Caco-2 (cell line): ENCODE measurements at regions not wholly inside any gene's neighbourhood (a gene's known extent, or its start where the extent isn't known, plus 50 kb on each side); places are given as distances from the start of the nearest gene placed in this dataset.

Experiments
- BruUV-seq: library from RNA; stranded (reverse); fragments of 400-500 nt; replicated peaks from 2 replicates; lab custom pipeline; 2021; lab: Mats Ljungman, UMichigan
- CTCF ChIA-PET: fragments of 300-600 bp; sonication (Branson Sonifier 250); formaldehyde crosslinking; loops from one replicate; lab custom pipeline; 2022; ENCODE audit warnings: antibody characterized with exemption; lab: Charles Lee
- POLR2A ChIA-PET: fragments of 300-600 bp; sonication (Branson Sonifier 250); formaldehyde crosslinking; loops from one replicate; lab custom pipeline; 2022; ENCODE audit warnings: antibody characterized with exemption; lab: Charles Lee
- DNase-seq, 2 experiments: peaks; one replicate each; pipeline versions ENCODE4 v3.0.0 to v3.0.0-alpha.2; 2020 to 2022
- H3K27me3 ChIP-seq: replicated peaks from 2 replicates; pipeline ENCODE4 v1.6.0; 2011; ENCODE audit warnings: low read length; ENCODE audit not compliant: control insufficient read depth, insufficient read depth
- H3K36me3 ChIP-seq: 2 replicates; pipeline ENCODE4 v1.5.1; 2011; ENCODE audit warnings: low read length; ENCODE audit not compliant: control insufficient read depth, insufficient read depth
- H3K4me1 ChIP-seq: fragments of 250-450 bp; sonication (Bioruptor Pico); 2 replicates; pipeline ENCODE4 v1.5.1; 2020; ENCODE audit warnings: mild to moderate bottlenecking
- H3K4me3 ChIP-seq: 2 replicates; pipeline ENCODE4 v1.5.1; 2011; ENCODE audit warnings: low read depth, mild to moderate bottlenecking, control low read depth, low read length
- H3K9me3 ChIP-seq: fragments of 250-450 bp; sonication (Bioruptor Pico); 2 replicates; pipeline ENCODE4 v1.5.1; 2020; ENCODE audit warnings: mild to moderate bottlenecking, moderate library complexity
- H3K27ac Mint-ChIP-seq: one replicate; pipeline ENCODE4 v1.8.0; 2022; ENCODE audit warnings: mixed read lengths; ENCODE audit not compliant: unreplicated experiment
- H3K27me3 Mint-ChIP-seq: one replicate; pipeline ENCODE4 v1.8.0; 2022; ENCODE audit warnings: mixed read lengths; ENCODE audit not compliant: insufficient read depth, unreplicated experiment
- H3K36me3 Mint-ChIP-seq: one replicate; pipeline ENCODE4 v1.8.0; 2022; ENCODE audit warnings: mild to moderate bottlenecking, mixed read lengths; ENCODE audit not compliant: insufficient read depth, unreplicated experiment
- H3K4me1 Mint-ChIP-seq: one replicate; pipeline ENCODE4 v1.8.0; 2022; ENCODE audit warnings: low read depth, mixed read lengths; ENCODE audit not compliant: unreplicated experiment
- H3K4me3 Mint-ChIP-seq: one replicate; pipeline ENCODE4 v1.8.0; 2022; ENCODE audit warnings: mild to moderate bottlenecking, moderate library complexity, mixed read lengths; ENCODE audit not compliant: unreplicated experiment
- H3K9me3 Mint-ChIP-seq: one replicate; pipeline ENCODE4 v1.8.0; 2022; ENCODE audit warnings: mixed read lengths; ENCODE audit not compliant: unreplicated experiment
- CTCF ChIP-seq, 2 experiments: fragments of 200-600 bp in 1 of 2; IDR thresholded peaks; 1 replicate in 1 of 2; 2 replicates in 1 of 2; pipeline versions ENCODE4 v1.5.1 to v1.8.0; 2011 to 2022; ENCODE audit warnings: antibody characterized with exemption in 1 of 2, control low read depth in 1 of 2, inconsistent platforms in 1 of 2, low read depth in 1 of 2, low read length in 1 of 2, mild to moderate bottlenecking in 1 of 2, moderate library complexity in 1 of 2; ENCODE audit not compliant: insufficient read depth in 1 of 2, severe bottlenecking in 1 of 2, unreplicated experiment in 1 of 2
- intact Hi-C: fragments of 100-400 bp; cut with micrococcal nuclease; formaldehyde crosslinking; loops from one replicate; pipeline ENCODE4 v1.10.0; 2022; ENCODE audit not compliant: unreplicated experiment

GRCh38 chr21:19941626-19942025 is 1056.6 kb upstream of the NCAM2 start:
- POLR2A ChIA-PET = no interaction called here
- Histone ChIP-seq H3K27me3 (no peaks in the 10 kb centered on the region), H3K4me1 (no peaks in the 10 kb centered on the region), H3K9me3 (no peaks in the 10 kb centered on the region), H3K4me3 (no peak overlapping the region), H3K36me3 (no peaks in the 10 kb centered on the region)
- CTCF ChIA-PET = no interaction called here
- TF ChIP-seq CTCF (IDR thresholded peaks at IDR 0.05; ENCODE audit: insufficient read depth in 1 of 2, low read depth in 1 of 2, low read length in 1 of 2, severe bottlenecking in 1 of 2, unreplicated experiment in 1 of 2) = no peak
- Mint-ChIP-seq H3K9me3 (no peaks in the 10 kb centered on the region), H3K4me3 (no peak overlapping the region), H3K36me3 (no peaks in the 10 kb centered on the region), H3K27me3 (no peaks in the 10 kb centered on the region), H3K4me1 (no peaks in the 10 kb centered on the region), H3K27ac (no peak overlapping the region)
- no peak for DNase-seq
- intact Hi-C loops = no loop called here
- BruUV-seq = no TSS peak

- Histone ChIP-seq H3K9me3 (no peaks in the 10 kb centered on the region), H3K4me1 (no peaks in the 10 kb centered on the region), H3K27me3 (no peaks in the 10 kb centered on the region), H3K36me3 (no peaks in the 10 kb centered on the region), H3K4me3 (no peak overlapping the region)
- no peak for DNase-seq
- Mint-ChIP-seq H3K27ac (no peak overlapping the region), H3K27me3 (no peaks in the 10 kb centered on the region), H3K36me3 (no peaks in the 10 kb centered on the region), H3K4me1 (no peaks in the 10 kb centered on the region), H3K9me3 (no peaks in the 10 kb centered on the region), H3K4me3 (no peak overlapping the region)
- POLR2A ChIA-PET = no interaction called here
- no peak for TF ChIP-seq CTCF (IDR thresholded peaks at IDR 0.05; ENCODE audit: insufficient read depth in 1 of 2, low read depth in 1 of 2, low read length in 1 of 2, severe bottlenecking in 1 of 2, unreplicated experiment in 1 of 2)
- no TSS peak for BruUV-seq
- intact Hi-C loops = loop anchor here (10.0 kb wide), 1 partner anchor 646 kb away; no protein-coding TSS in a partner anchor
- CTCF ChIA-PET = no interaction called here
Measured at GRCh38 chr21:19950347-19950746, 1047.9 kb upstream of the NCAM2 start.

- H3K36me3 ChIP-seq = no peaks in the 10 kb centered on the region
- POLR2A ChIA-PET = no interaction called here
- no peak overlapping the region for H3K4me3 ChIP-seq
- Mint-ChIP-seq H3K4me3 (no peak overlapping the region), H3K36me3 (no peaks in the 10 kb centered on the region), H3K4me1 (no peaks in the 10 kb centered on the region), H3K27me3 (peaks cover 3% of the 10 kb centered on the region), H3K9me3 (peaks cover 15% of the 10 kb centered on the region), H3K27ac (no peak overlapping the region)
- TF ChIP-seq CTCF (IDR thresholded peaks at IDR 0.05; ENCODE audit: insufficient read depth in 1 of 2, low read depth in 1 of 2, low read length in 1 of 2, severe bottlenecking in 1 of 2, unreplicated experiment in 1 of 2) = no peak
- CTCF ChIA-PET = no interaction called here
- no peaks in the 10 kb centered on the region for H3K4me1 ChIP-seq
- BruUV-seq = no TSS peak
- H3K9me3 ChIP-seq = no peaks in the 10 kb centered on the region; the same call in 1 of the 2 replicates
- H3K27me3 ChIP-seq = no peaks in the 10 kb centered on the region
- no peak for DNase-seq
- intact Hi-C loops = no loop called here
Measured at GRCh38 chr21:19969156-19969555, 1029.1 kb upstream of the NCAM2 start.
